Neural progenitor cell (in vitro differentiated cells): ENCODE measurements at regions not wholly inside any gene's neighbourhood (a gene's known extent, or its start where the extent isn't known, plus 50 kb on each side); places are given as distances from the start of the nearest gene placed in this dataset. TPM values are rescaled to one million over a fixed set of nuclear protein-coding genes. Genes with fewer than 3 reads are reported as not detected.

Experiments
- DNase-seq: peaks from one replicate; pipeline ENCODE4 v3.0.0-alpha.2; 2016; ENCODE audit warnings: low spot score
- H2AFZ ChIP-seq: fragments of 200-600 bp; sonication (generic); replicated peaks from 2 replicates; pipeline ENCODE4 v1.6.1; 2016; ENCODE audit warnings: antibody characterized with exemption
- H3F3A ChIP-seq: fragments of 200-600 bp; sonication (generic); 2 replicates; pipeline ENCODE4 v1.6.1; 2016; ENCODE audit warnings: antibody characterized with exemption, low read depth
- H3K27ac ChIP-seq: fragments of 200-600 bp; sonication (generic); 2 replicates; pipeline ENCODE4 v1.5.1; 2016; ENCODE audit warnings: mild to moderate bottlenecking
- H3K27me3 ChIP-seq: fragments of 200-600 bp; sonication (generic); 2 replicates; pipeline ENCODE4 v1.6.1; 2016; ENCODE audit warnings: mild to moderate bottlenecking, moderate library complexity
- H3K36me3 ChIP-seq: fragments of 200-600 bp; sonication (generic); 2 replicates; pipeline ENCODE4 v1.5.1; 2016
- H3K4me1 ChIP-seq: fragments of 200-600 bp; sonication (generic); 2 replicates; pipeline ENCODE4 v1.6.1; 2016; ENCODE audit warnings: mixed run types
- H3K4me2 ChIP-seq: fragments of 200-600 bp; sonication (generic); 2 replicates; pipeline ENCODE4 v1.6.1; 2016
- H3K4me3 ChIP-seq: fragments of 200-600 bp; sonication (generic); 2 replicates; pipeline ENCODE4 v1.5.1; 2016
- H3K79me2 ChIP-seq: fragments of 200-600 bp; sonication (generic); 2 replicates; pipeline ENCODE4 v1.6.1; 2016; ENCODE audit warnings: low read depth
- H3K9ac ChIP-seq: fragments of 200-600 bp; sonication (generic); 2 replicates; pipeline ENCODE4 v1.6.1; 2016
- H3K9me3 ChIP-seq: fragments of 200-600 bp; sonication (generic); 2 replicates; pipeline ENCODE4 v1.5.1; 2016; ENCODE audit warnings: low read depth
- H4K20me1 ChIP-seq: fragments of 200-600 bp; sonication (generic); 2 replicates; pipeline ENCODE4 v1.6.1; 2016; ENCODE audit warnings: low read depth
- H3K27ac Mint-ChIP-seq: 3 replicates; pipeline ENCODE4 v1.8.0; 2021; ENCODE audit warnings: mixed read lengths
- H3K27me3 Mint-ChIP-seq: 2 replicates; pipeline ENCODE4 v1.8.0; 2022; ENCODE audit warnings: low read depth, mild to moderate bottlenecking, inconsistent platforms, moderate library complexity, mixed read lengths; ENCODE audit not compliant: insufficient read depth
- H3K36me3 Mint-ChIP-seq: 3 replicates; pipeline ENCODE4 v1.8.0; 2021; ENCODE audit warnings: mixed read lengths
- H3K4me1 Mint-ChIP-seq: 3 replicates; pipeline ENCODE4 v1.8.0; 2021; ENCODE audit warnings: mixed read lengths
- H3K4me3 Mint-ChIP-seq: 3 replicates; pipeline ENCODE4 v1.8.0; 2021; ENCODE audit warnings: mild to moderate bottlenecking, moderate library complexity, mixed read lengths
- H3K9me3 Mint-ChIP-seq: 3 replicates; pipeline ENCODE4 v1.8.0; 2020; ENCODE audit warnings: mixed read lengths
- EZH2 ChIP-seq: fragments of 200-600 bp; sonication (generic); IDR thresholded peaks from 2 replicates; pipeline ENCODE4 v1.6.1; 2017; ENCODE audit warnings: antibody characterized with exemption, mild to moderate bottlenecking, moderate library complexity
- EZH2phosphoT487 ChIP-seq: fragments of 200-600 bp; sonication (generic); IDR thresholded peaks from 2 replicates; pipeline ENCODE4 v1.6.1; 2017; ENCODE audit warnings: antibody characterized with exemption
- small RNA-seq: library from RNA; depleted of rRNA; stranded (forward); fragments of <200 nt; gene quantifications from one replicate; pipeline ENCODE3, GENCODE V24; 2015
- TF ChIP-seq, protein P1 (sequence below): fragments of 200-600 bp; sonication (generic); IDR thresholded peaks from 2 replicates; pipeline ENCODE4 v1.5.1; 2017; ENCODE audit warnings: antibody characterized with exemption, mild to moderate bottlenecking

DNA sequence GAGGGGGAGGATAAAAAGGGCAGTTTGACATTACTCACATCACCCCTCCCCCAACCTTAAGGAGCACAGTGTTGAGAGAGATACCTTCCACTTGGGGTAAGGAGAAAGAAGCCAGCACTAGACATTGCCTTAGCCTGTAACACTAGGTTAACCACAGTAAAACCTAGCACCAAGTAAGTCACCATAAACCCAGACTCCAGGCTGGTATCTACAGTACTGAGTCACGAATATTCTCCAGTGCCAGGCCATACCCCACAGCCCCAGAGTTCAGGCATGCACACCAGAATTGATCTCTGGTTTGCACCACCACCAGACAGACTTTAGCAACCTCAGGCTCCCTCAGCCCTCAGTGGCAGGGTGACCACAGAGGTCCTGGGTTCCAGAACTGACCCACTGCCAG is 570.4 kb downstream of the PRR32 start:
- Histone ChIP-seq H3K4me2 (no peak overlapping the region), H3K27me3 (no peaks in the 10 kb centered on the region), H3K9me3 (peaks cover 5% of the 10 kb centered on the region), H3K4me1 (no peaks in the 10 kb centered on the region), H4K20me1 (no peaks in the 10 kb centered on the region), H3K4me3 (no peak overlapping the region), H3K9ac (no peak overlapping the region), H3K79me2 (no peaks in the 10 kb centered on the region), H3K27ac (no peak overlapping the region), H3F3A (no peaks in the 10 kb centered on the region), H2AFZ (no peak overlapping the region), H3K36me3 (no peaks in the 10 kb centered on the region)
- Mint-ChIP-seq H3K4me1 (no peaks in the 10 kb centered on the region), H3K36me3 (no peaks in the 10 kb centered on the region), H3K27ac (no peak overlapping the region), H3K27me3 (no peaks in the 10 kb centered on the region), H3K4me3 (no peak overlapping the region), H3K9me3 (no peaks in the 10 kb centered on the region)
- no peak for TF ChIP-seq EZH2
- TF ChIP-seq EZH2phosphoT487: no peak
- TF ChIP-seq, protein P1, sequence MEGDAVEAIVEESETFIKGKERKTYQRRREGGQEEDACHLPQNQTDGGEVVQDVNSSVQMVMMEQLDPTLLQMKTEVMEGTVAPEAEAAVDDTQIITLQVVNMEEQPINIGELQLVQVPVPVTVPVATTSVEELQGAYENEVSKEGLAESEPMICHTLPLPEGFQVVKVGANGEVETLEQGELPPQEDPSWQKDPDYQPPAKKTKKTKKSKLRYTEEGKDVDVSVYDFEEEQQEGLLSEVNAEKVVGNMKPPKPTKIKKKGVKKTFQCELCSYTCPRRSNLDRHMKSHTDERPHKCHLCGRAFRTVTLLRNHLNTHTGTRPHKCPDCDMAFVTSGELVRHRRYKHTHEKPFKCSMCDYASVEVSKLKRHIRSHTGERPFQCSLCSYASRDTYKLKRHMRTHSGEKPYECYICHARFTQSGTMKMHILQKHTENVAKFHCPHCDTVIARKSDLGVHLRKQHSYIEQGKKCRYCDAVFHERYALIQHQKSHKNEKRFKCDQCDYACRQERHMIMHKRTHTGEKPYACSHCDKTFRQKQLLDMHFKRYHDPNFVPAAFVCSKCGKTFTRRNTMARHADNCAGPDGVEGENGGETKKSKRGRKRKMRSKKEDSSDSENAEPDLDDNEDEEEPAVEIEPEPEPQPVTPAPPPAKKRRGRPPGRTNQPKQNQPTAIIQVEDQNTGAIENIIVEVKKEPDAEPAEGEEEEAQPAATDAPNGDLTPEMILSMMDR: no peak
- no peak for DNase-seq

Small RNAs in the stretch of these regions (small RNA-seq; reads per million reads assigned to genes)
- not detected for gene AL662814.1
